Thyroid gland (tissue), 4 donors: ENCODE measurements at regions not wholly inside any gene's neighbourhood (a gene's known extent, or its start where the extent isn't known, plus 50 kb on each side); places are given as distances from the start of the nearest gene placed in this dataset.

Experiments used
- POLR2A ChIP-seq, 2 donors: fragments of 450-650 bp; IDR thresholded peaks; one replicate each; pipeline ENCODE4 v1.6.1; 2017; ENCODE audit warnings: antibody characterized with exemption in 2 of 2, mild to moderate bottlenecking in 2 of 2, moderate library complexity in 1 of 2
- TF ChIP-seq, protein P1 (sequence below), 6 experiments: fragments of 200-600 bp in 3 of 6; fragments of 450-650 bp in 3 of 6; sonication (generic) in 3 of 6; IDR thresholded peaks; one replicate each; pipeline ENCODE4 v1.5.1; 2016 to 2019; ENCODE audit warnings: antibody characterized with exemption in 6 of 6, mild to moderate bottlenecking in 2 of 6, inconsistent platforms in 1 of 6, moderate library complexity in 1 of 6

DNA sequence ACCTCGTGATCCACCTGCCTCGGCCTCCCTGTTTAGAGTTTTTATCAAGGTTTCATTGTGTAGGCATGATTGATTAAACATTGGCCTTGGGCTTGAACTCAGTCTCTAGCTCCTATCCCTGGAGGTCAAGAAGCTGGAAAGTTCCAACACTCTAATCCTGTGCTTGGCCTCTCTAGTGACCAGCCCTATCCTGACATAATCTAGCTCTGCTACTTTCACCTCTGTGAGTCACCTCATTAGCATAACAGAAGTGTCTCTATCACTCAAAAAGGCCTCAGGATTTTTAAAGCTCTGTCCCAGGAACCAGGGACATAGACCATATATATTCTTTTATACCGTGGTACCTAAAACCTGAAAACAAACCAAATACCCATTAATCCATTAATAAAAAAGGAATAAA, 377.5 kb downstream of the CENPC start:
- TF ChIP-seq, protein P1, sequence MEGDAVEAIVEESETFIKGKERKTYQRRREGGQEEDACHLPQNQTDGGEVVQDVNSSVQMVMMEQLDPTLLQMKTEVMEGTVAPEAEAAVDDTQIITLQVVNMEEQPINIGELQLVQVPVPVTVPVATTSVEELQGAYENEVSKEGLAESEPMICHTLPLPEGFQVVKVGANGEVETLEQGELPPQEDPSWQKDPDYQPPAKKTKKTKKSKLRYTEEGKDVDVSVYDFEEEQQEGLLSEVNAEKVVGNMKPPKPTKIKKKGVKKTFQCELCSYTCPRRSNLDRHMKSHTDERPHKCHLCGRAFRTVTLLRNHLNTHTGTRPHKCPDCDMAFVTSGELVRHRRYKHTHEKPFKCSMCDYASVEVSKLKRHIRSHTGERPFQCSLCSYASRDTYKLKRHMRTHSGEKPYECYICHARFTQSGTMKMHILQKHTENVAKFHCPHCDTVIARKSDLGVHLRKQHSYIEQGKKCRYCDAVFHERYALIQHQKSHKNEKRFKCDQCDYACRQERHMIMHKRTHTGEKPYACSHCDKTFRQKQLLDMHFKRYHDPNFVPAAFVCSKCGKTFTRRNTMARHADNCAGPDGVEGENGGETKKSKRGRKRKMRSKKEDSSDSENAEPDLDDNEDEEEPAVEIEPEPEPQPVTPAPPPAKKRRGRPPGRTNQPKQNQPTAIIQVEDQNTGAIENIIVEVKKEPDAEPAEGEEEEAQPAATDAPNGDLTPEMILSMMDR (IDR thresholded peaks at IDR 0.05), result no peak
- TF ChIP-seq POLR2A (IDR thresholded peaks at IDR 0.05), result no peak
